H9 (cell line): ENCODE measurements at regions not wholly inside any gene's neighbourhood (a gene's known extent, or its start where the extent isn't known, plus 50 kb on each side); places are given as distances from the start of the nearest gene placed in this dataset.

Experiments
- DNase-seq: peaks from one replicate; pipeline ENCODE4 v3.0.0-alpha.2; 2017
- H2AFZ ChIP-seq: one replicate; pipeline ENCODE4 v1.6.1; 2013; ENCODE audit warnings: mild to moderate bottlenecking, low read length, control low read depth, moderate library complexity
- H2AK5ac ChIP-seq: 2 replicates; pipeline ENCODE4 v1.6.1; 2013; ENCODE audit warnings: low read length, control low read depth, mixed read lengths; ENCODE audit not compliant: insufficient read length
- H2BK120ac ChIP-seq: one replicate; pipeline ENCODE4 v1.6.1; 2013; ENCODE audit warnings: low read depth, mild to moderate bottlenecking, low read length, control low read depth, inconsistent platforms; ENCODE audit not compliant: poor library complexity, severe bottlenecking
- H2BK12ac ChIP-seq: 2 replicates; pipeline ENCODE4 v1.6.1; 2013; ENCODE audit warnings: low read length, control low read depth, mixed read lengths, low read depth; ENCODE audit not compliant: insufficient read length
- H2BK15ac ChIP-seq: 2 replicates; pipeline ENCODE4 v1.6.1; 2013; ENCODE audit warnings: low read depth, low read length, control low read depth
- H2BK20ac ChIP-seq: one replicate; pipeline ENCODE4 v1.6.1; 2013; ENCODE audit warnings: low read depth, mild to moderate bottlenecking, low read length, control low read depth, inconsistent platforms; ENCODE audit not compliant: poor library complexity, severe bottlenecking
- H2BK5ac ChIP-seq: 2 replicates; pipeline ENCODE4 v1.6.1; 2013; ENCODE audit warnings: low read length, control low read depth, mixed read lengths; ENCODE audit not compliant: insufficient read length
- H3K14ac ChIP-seq: 2 replicates; pipeline ENCODE4 v1.6.1; 2013; ENCODE audit warnings: low read length, control low read depth; ENCODE audit not compliant: insufficient read depth
- H3K18ac ChIP-seq: 2 replicates; pipeline ENCODE4 v1.6.1; 2013; ENCODE audit warnings: low read depth, mild to moderate bottlenecking, mixed read lengths, low read length, control low read depth; ENCODE audit not compliant: insufficient read length
- H3K23ac ChIP-seq: 2 replicates; pipeline ENCODE4 v1.6.1; 2013; ENCODE audit warnings: low read length, control low read depth, mixed read lengths, low read depth; ENCODE audit not compliant: insufficient read length
- H3K23me2 ChIP-seq: 2 replicates; pipeline ENCODE4 v1.6.1; 2013; ENCODE audit warnings: low read depth, mild to moderate bottlenecking, mixed read lengths, low read length, control low read depth; ENCODE audit not compliant: insufficient read length, poor library complexity, severe bottlenecking
- H3K27ac ChIP-seq: 2 replicates; pipeline ENCODE4 v1.5.1; 2013; ENCODE audit warnings: low read length, control low read depth, mixed read lengths, low read depth; ENCODE audit not compliant: insufficient read length
- H3K27me3 ChIP-seq: 2 replicates; pipeline ENCODE4 v1.6.1; 2013; ENCODE audit warnings: low read length, control low read depth, inconsistent platforms; ENCODE audit not compliant: insufficient read depth
- H3K4ac ChIP-seq: 2 replicates; pipeline ENCODE4 v1.6.1; 2013; ENCODE audit warnings: low read depth, mild to moderate bottlenecking, control low read depth, inconsistent platforms, low read length, moderate library complexity
- H3K4me1 ChIP-seq: 2 replicates; pipeline ENCODE4 v1.6.1; 2013; ENCODE audit warnings: low read length, control low read depth, inconsistent platforms; ENCODE audit not compliant: insufficient read depth
- H3K4me2 ChIP-seq: 2 replicates; pipeline ENCODE4 v1.6.1; 2013; ENCODE audit warnings: low read length, control low read depth, mixed read lengths; ENCODE audit not compliant: insufficient read length, insufficient read depth
- H3K56ac ChIP-seq: 2 replicates; pipeline ENCODE4 v1.6.1; 2013; ENCODE audit warnings: low read depth, mild to moderate bottlenecking, mixed read lengths, low read length, control low read depth; ENCODE audit not compliant: insufficient read length
- H3K79me1 ChIP-seq: 2 replicates; pipeline ENCODE4 v1.6.1; 2013; ENCODE audit warnings: low read depth, mild to moderate bottlenecking, moderate library complexity, low read length, control low read depth, inconsistent platforms; ENCODE audit not compliant: insufficient read depth, poor library complexity, severe bottlenecking
- H3K79me2 ChIP-seq: 2 replicates; pipeline ENCODE4 v1.6.1; 2013; ENCODE audit warnings: low read length, control low read depth, inconsistent platforms; ENCODE audit not compliant: insufficient read depth
- H3K9ac ChIP-seq: 2 replicates; pipeline ENCODE4 v1.6.1; 2013; ENCODE audit warnings: low read length, control low read depth, mixed read lengths; ENCODE audit not compliant: insufficient read length; ENCODE audit errors: extremely low read depth
- H3K9me3 ChIP-seq: one replicate; pipeline ENCODE4 v1.6.1; 2013; ENCODE audit warnings: low read depth, low read length, inconsistent platforms; ENCODE audit not compliant: control insufficient read depth
- H3T11ph ChIP-seq: one replicate; pipeline ENCODE4 v1.6.1; 2013; ENCODE audit warnings: mild to moderate bottlenecking, low read length, control low read depth, inconsistent platforms
- H4K20me1 ChIP-seq: one replicate; pipeline ENCODE4 v1.6.1; 2013; ENCODE audit not compliant: control insufficient read depth, insufficient read length, insufficient read depth
- H4K5ac ChIP-seq: 2 replicates; pipeline ENCODE4 v1.6.1; 2013; ENCODE audit warnings: low read depth, mild to moderate bottlenecking, mixed read lengths, low read length, control low read depth; ENCODE audit not compliant: insufficient read length
- H4K8ac ChIP-seq: replicated peaks from 2 replicates; pipeline ENCODE4 v1.6.1; 2013; ENCODE audit warnings: low read length, control low read depth, mixed read lengths, low read depth; ENCODE audit not compliant: insufficient read length
- H4K91ac ChIP-seq: 2 replicates; pipeline ENCODE4 v1.6.1; 2013; ENCODE audit warnings: low read depth, mild to moderate bottlenecking, moderate library complexity, mixed read lengths, low read length, control low read depth; ENCODE audit not compliant: insufficient read length
- H3K27ac Mint-ChIP-seq, 3 experiments: 2 replicates in 2 of 3; 3 replicates in 1 of 3; pipeline ENCODE4 v1.8.0; 2020 to 2021; ENCODE audit warnings: mixed read lengths in 3 of 3, mild to moderate bottlenecking in 1 of 3, moderate library complexity in 1 of 3
- H3K27me3 Mint-ChIP-seq: 2 replicates; pipeline ENCODE4 v1.8.0; 2021; ENCODE audit warnings: low read depth, mild to moderate bottlenecking, moderate library complexity, mixed read lengths
- H3K36me3 Mint-ChIP-seq, 3 experiments: 2 replicates in 2 of 3; 3 replicates in 1 of 3; pipeline ENCODE4 v1.8.0; 2020 to 2021; ENCODE audit warnings: low read depth in 3 of 3, mixed read lengths in 3 of 3; ENCODE audit not compliant: insufficient read depth in 1 of 3
- H3K4me1 Mint-ChIP-seq, 2 experiments: 2 replicates each; pipeline ENCODE4 v1.8.0; 2020; ENCODE audit warnings: mixed read lengths in 2 of 2
- H3K4me3 Mint-ChIP-seq, 2 experiments: 2 replicates in 1 of 2; 3 replicates in 1 of 2; pipeline ENCODE4 v1.8.0; 2020 to 2021; ENCODE audit warnings: mild to moderate bottlenecking in 2 of 2, mixed read lengths in 2 of 2, moderate library complexity in 1 of 2
- H3K9me3 Mint-ChIP-seq, 2 experiments: 2 replicates in 1 of 2; 3 replicates in 1 of 2; pipeline ENCODE4 v1.8.0; 2020; ENCODE audit warnings: mild to moderate bottlenecking in 2 of 2, mixed read lengths in 2 of 2, moderate library complexity in 1 of 2
- TF ChIP-seq, protein P1 (sequence below): fragments of 200-600 bp; sonication (generic); conservative IDR thresholded peaks from 3 replicates; pipeline ENCODE4 v1.8.0; 2021; ENCODE audit warnings: antibody characterized with exemption, mild to moderate bottlenecking

DNA sequence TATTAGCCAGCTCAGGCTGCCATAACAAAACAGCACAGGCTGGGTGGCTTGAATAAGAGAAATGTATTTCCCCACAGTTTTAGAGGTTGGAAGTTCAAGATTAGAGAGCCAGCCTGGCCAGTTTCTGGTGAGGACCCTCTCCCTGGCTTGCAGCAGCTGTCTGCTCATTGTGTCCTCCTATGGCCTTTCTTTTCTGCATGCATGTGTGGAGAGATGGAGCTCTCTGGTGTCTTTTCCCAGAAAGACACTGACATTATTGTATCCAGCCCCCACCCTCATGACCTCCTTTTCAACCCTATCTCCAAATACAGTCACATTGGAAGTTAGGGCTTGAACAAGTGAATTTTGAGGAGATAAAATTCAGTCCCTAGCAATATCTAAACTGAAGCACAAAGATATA, 263.8 kb upstream of the PABPC4L start:
- H4K5ac ChIP-seq: no peak overlapping the region
- DNase-seq: no peak
- Mint-ChIP-seq H3K4me1 (peaks cover 0 to 5% of the 10 kb centered on the region in 2 experiments; a peak in 2 of 4 replicates), H3K27ac (no peak overlapping the region), H3K9me3 (peaks cover 5 to 8% of the 10 kb centered on the region in 2 experiments; a peak in 4 of 5 replicates), H3K4me3 (no peak overlapping the region), H3K27me3 (no peaks in the 10 kb centered on the region), H3K36me3 (peaks cover 2 to 10% (median 7%) of the 10 kb centered on the region in 3 experiments; a peak in 5 of 7 replicates)
- H3K23me2 ChIP-seq: no peaks in the 10 kb centered on the region
- TF ChIP-seq, protein P1, sequence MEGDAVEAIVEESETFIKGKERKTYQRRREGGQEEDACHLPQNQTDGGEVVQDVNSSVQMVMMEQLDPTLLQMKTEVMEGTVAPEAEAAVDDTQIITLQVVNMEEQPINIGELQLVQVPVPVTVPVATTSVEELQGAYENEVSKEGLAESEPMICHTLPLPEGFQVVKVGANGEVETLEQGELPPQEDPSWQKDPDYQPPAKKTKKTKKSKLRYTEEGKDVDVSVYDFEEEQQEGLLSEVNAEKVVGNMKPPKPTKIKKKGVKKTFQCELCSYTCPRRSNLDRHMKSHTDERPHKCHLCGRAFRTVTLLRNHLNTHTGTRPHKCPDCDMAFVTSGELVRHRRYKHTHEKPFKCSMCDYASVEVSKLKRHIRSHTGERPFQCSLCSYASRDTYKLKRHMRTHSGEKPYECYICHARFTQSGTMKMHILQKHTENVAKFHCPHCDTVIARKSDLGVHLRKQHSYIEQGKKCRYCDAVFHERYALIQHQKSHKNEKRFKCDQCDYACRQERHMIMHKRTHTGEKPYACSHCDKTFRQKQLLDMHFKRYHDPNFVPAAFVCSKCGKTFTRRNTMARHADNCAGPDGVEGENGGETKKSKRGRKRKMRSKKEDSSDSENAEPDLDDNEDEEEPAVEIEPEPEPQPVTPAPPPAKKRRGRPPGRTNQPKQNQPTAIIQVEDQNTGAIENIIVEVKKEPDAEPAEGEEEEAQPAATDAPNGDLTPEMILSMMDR: no peak; the same call in 2 of the 3 replicates
- H3K9me3 ChIP-seq: no peaks in the 10 kb centered on the region
- no peak overlapping the region for H3K9ac ChIP-seq
- H2BK12ac ChIP-seq: no peak overlapping the region
- no peak overlapping the region for H3K56ac ChIP-seq
- H3K4me1 ChIP-seq: no peaks in the 10 kb centered on the region
- no peak overlapping the region for H2AFZ ChIP-seq
- H3K27ac ChIP-seq: no peak overlapping the region
- H4K20me1 ChIP-seq: no peaks in the 10 kb centered on the region
- no peak overlapping the region for H2BK20ac ChIP-seq
- no peaks in the 10 kb centered on the region for H3K27me3 ChIP-seq
- H4K8ac ChIP-seq: no peak overlapping the region
- H3K4me2 ChIP-seq: no peak overlapping the region
- no peak overlapping the region for H3K18ac ChIP-seq
- H4K91ac ChIP-seq: no peak overlapping the region
- H3K4ac ChIP-seq: no peak overlapping the region
- H3K79me1 ChIP-seq: no peaks in the 10 kb centered on the region
- no peak overlapping the region for H3K23ac ChIP-seq
- no peak overlapping the region for H2BK15ac ChIP-seq
- no peak overlapping the region for H3T11ph ChIP-seq
- H2BK5ac ChIP-seq: no peak overlapping the region
- no peak overlapping the region for H3K14ac ChIP-seq
- no peaks in the 10 kb centered on the region for H3K79me2 ChIP-seq
- no peak overlapping the region for H2AK5ac ChIP-seq
- H2BK120ac ChIP-seq: no peak overlapping the region
